B cell (primary cell): ENCODE measurements at regions not wholly inside any gene's neighbourhood (a gene's known extent, or its start where the extent isn't known, plus 50 kb on each side); places are given as distances from the start of the nearest gene placed in this dataset.

Experiments used
- ATAC-seq: fragments of 200-7000 bp; cut with Tn5 transposase; one replicate; pipeline ENCODE4 v1.10.0; 2021; ENCODE audit warnings: low read depth, mild to moderate bottlenecking, moderate number of reproducible peaks, moderate library complexity
- CTCF ChIA-PET: fragments of 350-600 bp; sonication (Branson Sonifier 250); formaldehyde crosslinking; loops from one replicate; lab custom pipeline; 2021; ENCODE audit warnings: antibody characterized with exemption, inconsistent platforms; lab: Charles Lee
- POLR2A ChIA-PET: fragments of 350-600 bp; sonication (Branson Sonifier 250); formaldehyde crosslinking; loops from one replicate; lab custom pipeline; 2021; ENCODE audit warnings: antibody characterized with exemption; lab: Charles Lee
- DNase-seq: peaks from one replicate; pipeline ENCODE4 v3.0.0; 2013
- H2AFZ ChIP-seq: 2 replicates; pipeline ENCODE4 v1.6.1; 2012; ENCODE audit warnings: mild to moderate bottlenecking, low read depth, low read length; ENCODE audit not compliant: insufficient read depth, poor library complexity, severe bottlenecking
- H3K27ac ChIP-seq, 2 donors: 1 replicate in 1 of 2; 2 replicates in 1 of 2; pipeline ENCODE4 v1.5.1; 2012 to 2013; ENCODE audit warnings: low read length in 2 of 2, mild to moderate bottlenecking in 2 of 2, moderate library complexity in 1 of 2
- H3K27me3 ChIP-seq, 4 experiments: fragments of 200-600 bp in 1 of 4; sonication (generic) in 1 of 4; replicated peaks in 1 of 4; 1 replicate in 2 of 4; 2 replicates in 2 of 4; pipeline versions ENCODE4 v1.6.1 to v1.7.0; 2013 to 2016; ENCODE audit warnings: low read length in 3 of 4, mild to moderate bottlenecking in 2 of 4, mixed read lengths in 1 of 4, moderate library complexity in 1 of 4; ENCODE audit not compliant: insufficient read depth in 4 of 4, control insufficient read depth in 3 of 4; ENCODE audit errors: control extremely low read depth in 1 of 4
- H3K36me3 ChIP-seq, 2 experiments: replicated peaks in 1 of 2; 1 replicate in 1 of 2; 2 replicates in 1 of 2; pipeline versions ENCODE4 v1.6.1 to v1.7.1; 2013; ENCODE audit warnings: low read length in 1 of 2; ENCODE audit not compliant: insufficient read depth in 2 of 2, control insufficient read depth in 1 of 2; ENCODE audit errors: control extremely low read depth in 1 of 2, extremely low read depth in 1 of 2
- H3K4me1 ChIP-seq, 2 donors: fragments of 200-600 bp in 1 of 2; sonication (generic) in 1 of 2; 1 replicate in 1 of 2; 2 replicates in 1 of 2; pipeline versions ENCODE4 v1.5.1 to v1.6.1; 2013 to 2017; ENCODE audit warnings: low read length in 2 of 2; ENCODE audit not compliant: control insufficient read depth in 2 of 2, insufficient read depth in 2 of 2
- H3K4me2 ChIP-seq: replicated peaks from 2 replicates; pipeline ENCODE3; 2012; ENCODE audit warnings: mild to moderate bottlenecking, low read depth, low read length; ENCODE audit not compliant: poor library complexity, severe bottlenecking
- H3K4me3 ChIP-seq, 5 experiments: fragments of 200-600 bp in 1 of 5; sonication (generic) in 1 of 5; 1 replicate in 3 of 5; 2 replicates in 2 of 5; pipeline versions ENCODE4 v1.5.1 to v1.7.0; 2011 to 2016; ENCODE audit warnings: low read length in 4 of 5, mild to moderate bottlenecking in 4 of 5, low read depth in 2 of 5, control low read depth in 1 of 5, moderate library complexity in 1 of 5; ENCODE audit not compliant: insufficient read depth in 1 of 5; ENCODE audit errors: control extremely low read depth in 1 of 5, extremely low read depth in 1 of 5
- H3K79me2 ChIP-seq: fragments of 200-600 bp; sonication (generic); one replicate; pipeline ENCODE4 v1.6.0; 2016; ENCODE audit warnings: low read length; ENCODE audit not compliant: control insufficient read depth, insufficient read depth
- H3K9ac ChIP-seq: fragments of 200-600 bp; sonication (generic); 2 replicates; pipeline ENCODE4 v1.6.1; 2017; ENCODE audit warnings: mild to moderate bottlenecking, low read length, moderate library complexity
- H3K9me3 ChIP-seq, 3 donors: one replicate each; pipeline versions ENCODE4 v1.6.1 to v1.7.1; 2013; ENCODE audit warnings: low read length in 2 of 3; ENCODE audit not compliant: control insufficient read depth in 2 of 3, insufficient read depth in 1 of 3; ENCODE audit errors: control extremely low read depth in 1 of 3
- H4K20me1 ChIP-seq: 2 replicates; pipeline ENCODE4 v1.6.0; 2012; ENCODE audit warnings: mild to moderate bottlenecking, low read length; ENCODE audit not compliant: insufficient read depth, control insufficient read depth, poor library complexity, severe bottlenecking
- H3K27ac Mint-ChIP-seq: one replicate; pipeline ENCODE4 v1.8.0; 2021; ENCODE audit warnings: mixed read lengths
- H3K27me3 Mint-ChIP-seq: one replicate; pipeline ENCODE4 v1.8.0; 2021; ENCODE audit warnings: mixed read lengths
- H3K4me1 Mint-ChIP-seq: one replicate; pipeline ENCODE4 v1.8.0; 2021; ENCODE audit warnings: mixed read lengths
- H3K4me3 Mint-ChIP-seq: one replicate; pipeline ENCODE4 v1.8.0; 2021; ENCODE audit warnings: mixed read lengths
- H3K9me3 Mint-ChIP-seq: one replicate; pipeline ENCODE4 v1.8.0; 2022; ENCODE audit warnings: mixed read lengths; ENCODE audit not compliant: insufficient read depth
- EZH2 ChIP-seq: IDR thresholded peaks from 2 replicates; pipeline ENCODE4 v1.6.1; 2012; ENCODE audit warnings: borderline replicate concordance, low read depth, mild to moderate bottlenecking, moderate library complexity, low read length; ENCODE audit not compliant: insufficient read depth, poor library complexity, severe bottlenecking
- WGBS: methylation state at CpG from one replicate; pipeline ENCODE4 v1.1.5; 2013; ENCODE audit warnings: missing lambda C conversion rate; ENCODE audit not compliant: insufficient coverage; 5-methylcytosine and 5-hydroxymethylcytosine counted together
- intact Hi-C: fragments of 100-400 bp; cut with micrococcal nuclease; formaldehyde crosslinking; loops from one replicate; pipeline ENCODE4 v1.10.0; 2022
- TF ChIP-seq, protein P1 (sequence below): fragments of 200-600 bp; IDR thresholded peaks from one replicate; pipeline ENCODE4 v1.8.0; 2022; ENCODE audit warnings: antibody characterized with exemption, mild to moderate bottlenecking

DNA sequence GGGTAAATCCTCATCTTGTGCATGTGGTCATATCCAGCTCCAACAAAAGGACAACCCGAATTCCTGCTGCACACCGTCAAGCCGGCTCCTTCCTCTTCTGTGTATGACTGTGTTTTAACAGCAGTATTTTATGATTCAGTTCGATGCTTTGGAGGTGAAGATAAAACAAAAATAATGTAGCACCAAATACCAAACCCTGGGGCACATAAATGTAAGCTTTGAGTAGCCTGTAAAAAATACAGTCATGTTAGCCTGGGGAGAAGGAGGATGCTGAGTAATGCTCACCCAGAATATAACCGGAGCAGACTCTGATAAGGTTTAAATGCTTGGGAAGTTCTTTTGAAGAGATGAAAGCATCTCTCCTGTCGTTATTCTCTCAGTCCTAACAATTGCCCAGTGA, 225.0 kb downstream of the SUCLG1 start:
- H3K9me3 ChIP-seq = no peaks in the 10 kb centered on the region
- no peak overlapping the region for H3K4me3 Mint-ChIP-seq
- H3K9me3 Mint-ChIP-seq = no peaks in the 10 kb centered on the region
- H3K27me3 ChIP-seq = no peaks in the 10 kb centered on the region
- H3K9ac ChIP-seq = no peak overlapping the region
- ATAC-seq = no peak
- no peak for DNase-seq
- H2AFZ ChIP-seq = no peak overlapping the region
- no peaks in the 10 kb centered on the region for H3K36me3 ChIP-seq
- no peaks in the 10 kb centered on the region for H3K4me1 Mint-ChIP-seq
- H4K20me1 ChIP-seq = no peaks in the 10 kb centered on the region
- 90% methylated on average over 2 of the region's 6 CpGs for WGBS
- H3K27ac Mint-ChIP-seq = no peak overlapping the region
- H3K27me3 Mint-ChIP-seq = no peaks in the 10 kb centered on the region
- no peaks in the 10 kb centered on the region for H3K79me2 ChIP-seq
- no peaks in the 10 kb centered on the region for H3K4me1 ChIP-seq
- H3K27ac ChIP-seq = no peak overlapping the region
- CTCF ChIA-PET = no interaction called here
- POLR2A ChIA-PET = no interaction called here
- H3K4me2 ChIP-seq = no peak overlapping the region
- TF ChIP-seq EZH2 = no peak
- H3K4me3 ChIP-seq = no peak overlapping the region
- intact Hi-C loops = no loop called here

DNA sequence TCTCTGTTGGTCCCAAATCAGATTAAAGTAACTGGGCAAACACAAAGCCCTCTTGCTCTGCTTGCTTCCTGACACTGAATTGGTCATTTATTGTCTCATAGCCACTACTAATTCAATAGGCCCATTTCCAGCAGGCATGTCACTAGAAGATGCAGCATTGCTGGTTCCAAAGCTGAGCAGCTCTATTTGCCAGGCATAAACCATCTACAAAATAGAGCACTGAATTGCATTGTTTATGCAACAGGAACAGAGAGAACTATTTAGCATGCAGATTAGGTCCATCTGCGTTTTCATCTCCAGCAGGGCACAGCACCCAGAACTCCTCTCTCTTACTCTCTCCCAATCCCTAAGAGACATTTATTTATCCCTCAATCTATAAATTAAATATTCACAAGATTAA, 227.6 kb downstream of the SUCLG1 start:
- no peak overlapping the region for H3K4me3 Mint-ChIP-seq
- no peaks in the 10 kb centered on the region for H4K20me1 ChIP-seq
- no CpG with 5 or more reads among the region's 1 CpG for WGBS
- H2AFZ ChIP-seq = no peak overlapping the region
- POLR2A ChIA-PET = no interaction called here
- H3K79me2 ChIP-seq = no peaks in the 10 kb centered on the region
- intact Hi-C loops = no loop called here
- CTCF ChIA-PET = interaction anchor here (0.6 kb wide), 1 partner anchor 18 kb away, joined by 3 read pairs; no protein-coding TSS in a partner anchor
- H3K4me3 ChIP-seq = no peak overlapping the region
- no peaks in the 10 kb centered on the region for H3K9me3 ChIP-seq
- H3K27ac Mint-ChIP-seq = no peak overlapping the region
- no peak overlapping the region for H3K4me2 ChIP-seq
- H3K9me3 Mint-ChIP-seq = peaks cover 2% of the 10 kb centered on the region
- no peaks in the 10 kb centered on the region for H3K36me3 ChIP-seq
- DNase-seq = no peak
- no peaks in the 10 kb centered on the region for H3K27me3 ChIP-seq
- no peaks in the 10 kb centered on the region for H3K27me3 Mint-ChIP-seq
- no peaks in the 10 kb centered on the region for H3K4me1 ChIP-seq
- H3K27ac ChIP-seq = no peak overlapping the region
- ATAC-seq = no peak
- TF ChIP-seq, protein P1, sequence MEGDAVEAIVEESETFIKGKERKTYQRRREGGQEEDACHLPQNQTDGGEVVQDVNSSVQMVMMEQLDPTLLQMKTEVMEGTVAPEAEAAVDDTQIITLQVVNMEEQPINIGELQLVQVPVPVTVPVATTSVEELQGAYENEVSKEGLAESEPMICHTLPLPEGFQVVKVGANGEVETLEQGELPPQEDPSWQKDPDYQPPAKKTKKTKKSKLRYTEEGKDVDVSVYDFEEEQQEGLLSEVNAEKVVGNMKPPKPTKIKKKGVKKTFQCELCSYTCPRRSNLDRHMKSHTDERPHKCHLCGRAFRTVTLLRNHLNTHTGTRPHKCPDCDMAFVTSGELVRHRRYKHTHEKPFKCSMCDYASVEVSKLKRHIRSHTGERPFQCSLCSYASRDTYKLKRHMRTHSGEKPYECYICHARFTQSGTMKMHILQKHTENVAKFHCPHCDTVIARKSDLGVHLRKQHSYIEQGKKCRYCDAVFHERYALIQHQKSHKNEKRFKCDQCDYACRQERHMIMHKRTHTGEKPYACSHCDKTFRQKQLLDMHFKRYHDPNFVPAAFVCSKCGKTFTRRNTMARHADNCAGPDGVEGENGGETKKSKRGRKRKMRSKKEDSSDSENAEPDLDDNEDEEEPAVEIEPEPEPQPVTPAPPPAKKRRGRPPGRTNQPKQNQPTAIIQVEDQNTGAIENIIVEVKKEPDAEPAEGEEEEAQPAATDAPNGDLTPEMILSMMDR = no peak
- TF ChIP-seq EZH2 = no peak
- no peak overlapping the region for H3K9ac ChIP-seq
- H3K4me1 Mint-ChIP-seq = no peaks in the 10 kb centered on the region
